M059J (cell line): ENCODE measurements at regions not wholly inside any gene's neighbourhood (a gene's known extent, or its start where the extent isn't known, plus 50 kb on each side); places are given as distances from the start of the nearest gene placed in this dataset.
A peak's percentile ranks its signal among the peaks of the same experiment; 100 is the strongest.

ENCODE experiments used
- DNase-seq: peaks from one replicate; pipeline ENCODE4 v3.0.0-alpha.2; 2012; ENCODE audit warnings: low read depth

- DNase-seq, result no peak
These were observed 386.8 kb upstream of the PTPRD start for GRCh38 chr9:10999646-11000045.

GRCh38 chr9:11001546-11001945 is 388.7 kb upstream of the PTPRD start:
- DNase-seq, result no peak

GRCh38 chr9:11002705-11003104 is 389.9 kb upstream of the PTPRD start:
- DNase-seq, result no peak

- DNase-seq, result no peak
These were observed 391.0 kb upstream of the PTPRD start for GRCh38 chr9:11003836-11004235.

- DNase-seq, result no peak
These were observed 398.9 kb upstream of the PTPRD start for GRCh38 chr9:11011696-11012095.

- no peak for DNase-seq
These were observed 403.3 kb upstream of the PTPRD start for GRCh38 chr9:11016081-11016480.

- DNase-seq, result peak; percentile 4
These were observed 410.4 kb upstream of the PTPRD start for GRCh38 chr9:11023201-11023600.

- no peak for DNase-seq
These were observed 413.0 kb upstream of the PTPRD start for GRCh38 chr9:11025775-11026174.

GRCh38 chr9:11038366-11038765 is 425.6 kb upstream of the PTPRD start:
- DNase-seq, result no peak

- peak; percentile 18 for DNase-seq
These were observed 426.2 kb upstream of the PTPRD start for GRCh38 chr9:11039006-11039405.

- no peak for DNase-seq
These were observed 432.8 kb upstream of the PTPRD start for GRCh38 chr9:11045589-11045988.

- DNase-seq, result no peak
These were observed 450.5 kb upstream of the PTPRD start for GRCh38 chr9:11063263-11063662.

- DNase-seq, result peak; percentile 75
These were observed 452.1 kb upstream of the PTPRD start for GRCh38 chr9:11064909-11065308.

- no peak for DNase-seq
These were observed 459.4 kb upstream of the PTPRD start for GRCh38 chr9:11072176-11072575.

GRCh38 chr9:11086561-11086960 is 473.8 kb upstream of the PTPRD start:
- peak; percentile 3 for DNase-seq

GRCh38 chr9:11088821-11089374 is 476.1 kb upstream of the PTPRD start:
- DNase-seq, result no peak

- no peak for DNase-seq
These were observed 480.2 kb upstream of the PTPRD start for GRCh38 chr9:11092974-11093373.

GRCh38 chr9:11097020-11097419 is 484.2 kb upstream of the PTPRD start:
- no peak for DNase-seq

GRCh38 chr9:11103525-11103924 is 490.7 kb upstream of the PTPRD start:
- no peak for DNase-seq

GRCh38 chr9:11107196-11107595 is 494.4 kb upstream of the PTPRD start:
- DNase-seq, result no peak

GRCh38 chr9:11128156-11128555 is 515.4 kb upstream of the PTPRD start:
- no peak for DNase-seq

GRCh38 chr9:11135851-11136250 is 523.0 kb upstream of the PTPRD start:
- DNase-seq, result no peak

- no peak for DNase-seq
These were observed 528.6 kb upstream of the PTPRD start for GRCh38 chr9:11141357-11141756.

- no peak for DNase-seq
These were observed 530.4 kb upstream of the PTPRD start for GRCh38 chr9:11142965-11143738.
